ENCODE measurements at regions not wholly inside any gene's neighbourhood (a gene's known extent, or its start where the extent isn't known, plus 50 kb on each side); places are given as distances from the start of the nearest gene placed in this dataset.

GRCh38 chr5:58259685-58260152 is 200.2 kb downstream of the PLK2 start:
- TF ChIP-seq POLR2AphosphoS5 (IDR thresholded peaks at IDR 0.05) (no peak), POLR2A (IDR thresholded peaks at IDR 0.05) (no peak), EP300 (IDR thresholded peaks at IDR 0.05) (no peak)
- TF ChIP-seq, protein P1, sequence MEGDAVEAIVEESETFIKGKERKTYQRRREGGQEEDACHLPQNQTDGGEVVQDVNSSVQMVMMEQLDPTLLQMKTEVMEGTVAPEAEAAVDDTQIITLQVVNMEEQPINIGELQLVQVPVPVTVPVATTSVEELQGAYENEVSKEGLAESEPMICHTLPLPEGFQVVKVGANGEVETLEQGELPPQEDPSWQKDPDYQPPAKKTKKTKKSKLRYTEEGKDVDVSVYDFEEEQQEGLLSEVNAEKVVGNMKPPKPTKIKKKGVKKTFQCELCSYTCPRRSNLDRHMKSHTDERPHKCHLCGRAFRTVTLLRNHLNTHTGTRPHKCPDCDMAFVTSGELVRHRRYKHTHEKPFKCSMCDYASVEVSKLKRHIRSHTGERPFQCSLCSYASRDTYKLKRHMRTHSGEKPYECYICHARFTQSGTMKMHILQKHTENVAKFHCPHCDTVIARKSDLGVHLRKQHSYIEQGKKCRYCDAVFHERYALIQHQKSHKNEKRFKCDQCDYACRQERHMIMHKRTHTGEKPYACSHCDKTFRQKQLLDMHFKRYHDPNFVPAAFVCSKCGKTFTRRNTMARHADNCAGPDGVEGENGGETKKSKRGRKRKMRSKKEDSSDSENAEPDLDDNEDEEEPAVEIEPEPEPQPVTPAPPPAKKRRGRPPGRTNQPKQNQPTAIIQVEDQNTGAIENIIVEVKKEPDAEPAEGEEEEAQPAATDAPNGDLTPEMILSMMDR (IDR thresholded peaks at IDR 0.05): no peak
